Trophoblast cell (in vitro differentiated cells and primary cell): ENCODE measurements at regions not wholly inside any gene's neighbourhood (a gene's known extent, or its start where the extent isn't known, plus 50 kb on each side); places are given as distances from the start of the nearest gene placed in this dataset.

ENCODE experiments used
- DNase-seq, 2 donors: peaks; one replicate each; pipeline ENCODE4 v3.0.0-alpha.2; 2016
- H2AFZ ChIP-seq: 2 replicates; pipeline ENCODE4 v1.6.1; 2013; ENCODE audit warnings: low read length, moderate library complexity, mild to moderate bottlenecking; ENCODE audit not compliant: insufficient read depth, poor library complexity
- H2AK5ac ChIP-seq: 2 replicates; pipeline ENCODE4 v1.6.1; 2013; ENCODE audit warnings: mild to moderate bottlenecking, low read length
- H2BK120ac ChIP-seq: 2 replicates; pipeline ENCODE4 v1.6.1; 2013; ENCODE audit warnings: low read length, mild to moderate bottlenecking, moderate library complexity; ENCODE audit not compliant: insufficient read depth, poor library complexity
- H2BK12ac ChIP-seq: 2 replicates; pipeline ENCODE4 v1.6.1; 2013; ENCODE audit warnings: mild to moderate bottlenecking, low read length, moderate library complexity
- H2BK5ac ChIP-seq: 2 replicates; pipeline ENCODE4 v1.6.1; 2013; ENCODE audit warnings: low read length, low read depth, moderate library complexity, mild to moderate bottlenecking; ENCODE audit not compliant: poor library complexity
- H3K14ac ChIP-seq: 2 replicates; pipeline ENCODE4 v1.6.1; 2013; ENCODE audit warnings: mild to moderate bottlenecking, low read length
- H3K18ac ChIP-seq: 2 replicates; pipeline ENCODE4 v1.6.1; 2013; ENCODE audit warnings: mild to moderate bottlenecking, low read length
- H3K23ac ChIP-seq: 2 replicates; pipeline ENCODE4 v1.6.1; 2013; ENCODE audit warnings: low read length
- H3K27ac ChIP-seq: 2 replicates; pipeline ENCODE4 v1.5.1; 2013; ENCODE audit warnings: low read depth, mild to moderate bottlenecking, inconsistent platforms, low read length, moderate library complexity
- H3K27me3 ChIP-seq: 2 replicates; pipeline ENCODE4 v1.6.1; 2013; ENCODE audit warnings: inconsistent platforms, mild to moderate bottlenecking, low read length, moderate library complexity; ENCODE audit not compliant: insufficient read depth
- H3K36me3 ChIP-seq, 2 experiments: 1 replicate in 1 of 2; 2 replicates in 1 of 2; pipeline ENCODE4 v1.6.1; 2013; ENCODE audit warnings: low read length in 2 of 2, mild to moderate bottlenecking in 2 of 2, moderate library complexity in 1 of 2; ENCODE audit not compliant: insufficient read depth in 2 of 2, control insufficient read depth in 1 of 2
- H3K4ac ChIP-seq: 2 replicates; pipeline ENCODE4 v1.6.1; 2013; ENCODE audit warnings: low read depth, mild to moderate bottlenecking, low read length, moderate library complexity
- H3K4me1 ChIP-seq, 2 experiments: 1 replicate in 1 of 2; 2 replicates in 1 of 2; pipeline ENCODE4 v1.6.1; 2013; ENCODE audit warnings: low read length in 2 of 2, mild to moderate bottlenecking in 2 of 2, moderate library complexity in 1 of 2; ENCODE audit not compliant: insufficient read depth in 2 of 2, control insufficient read depth in 1 of 2
- H3K4me2 ChIP-seq: 2 replicates; pipeline ENCODE4 v1.6.1; 2013; ENCODE audit warnings: inconsistent platforms, mild to moderate bottlenecking, low read length, moderate library complexity
- H3K4me3 ChIP-seq: 2 replicates; pipeline ENCODE4 v1.5.1; 2013; ENCODE audit warnings: mild to moderate bottlenecking, low read depth, low read length, inconsistent platforms
- H3K79me1 ChIP-seq: one replicate; pipeline ENCODE4 v1.6.1; 2013; ENCODE audit warnings: low read length
- H3K79me2 ChIP-seq: 2 replicates; pipeline ENCODE4 v1.6.1; 2013; ENCODE audit warnings: low read length, mild to moderate bottlenecking; ENCODE audit not compliant: control insufficient read depth, insufficient read depth, poor library complexity
- H3K9ac ChIP-seq: 2 replicates; pipeline ENCODE4 v1.6.1; 2013; ENCODE audit warnings: mild to moderate bottlenecking, low read length
- H3K9me3 ChIP-seq: 2 replicates; pipeline ENCODE4 v1.6.1; 2013; ENCODE audit warnings: low read depth, mild to moderate bottlenecking, control low read depth, inconsistent platforms, low read length; ENCODE audit not compliant: insufficient read depth
- H4K12ac ChIP-seq: 2 replicates; pipeline ENCODE4 v1.6.1; 2013; ENCODE audit warnings: low read depth, mild to moderate bottlenecking, low read length, moderate library complexity
- H4K8ac ChIP-seq: 2 replicates; pipeline ENCODE4 v1.6.1; 2013; ENCODE audit warnings: low read depth, mild to moderate bottlenecking, low read length, moderate library complexity
- H4K91ac ChIP-seq: one replicate; pipeline ENCODE4 v1.6.1; 2013; ENCODE audit warnings: low read depth, mild to moderate bottlenecking, low read length, moderate library complexity
- WGBS: extraction: QIAGEN DNeasy Blood & Tissue Kit; methylation state at CpG from one replicate; pipeline ENCODE4 v1.1.7; 2013; ENCODE audit warnings: missing lambda C conversion rate; ENCODE audit not compliant: insufficient read length, insufficient coverage; ENCODE audit errors: extremely low coverage; 5-methylcytosine and 5-hydroxymethylcytosine counted together

- WGBS: no CpG with 5 or more reads among the region's 7 CpGs
- H3K9me3 ChIP-seq: no peaks in the 10 kb centered on the region
- no peak overlapping the region for H3K23ac ChIP-seq
- peaks cover 0 to under 1% of the 10 kb centered on the region in 2 experiments for H3K4me1 ChIP-seq
- H3K14ac ChIP-seq: no peak overlapping the region
- no peak overlapping the region for H2BK12ac ChIP-seq
- H4K8ac ChIP-seq: no peak overlapping the region
- H4K12ac ChIP-seq: no peak overlapping the region
- DNase-seq: no peak
- H3K4me2 ChIP-seq: no peak overlapping the region
- no peak overlapping the region for H3K18ac ChIP-seq
- H2AK5ac ChIP-seq: no peak overlapping the region
- no peaks in the 10 kb centered on the region for H3K79me1 ChIP-seq
- H3K4me3 ChIP-seq: no peak overlapping the region
- no peak overlapping the region for H3K4ac ChIP-seq
- no peak overlapping the region for H2BK120ac ChIP-seq
- no peak overlapping the region for H3K27ac ChIP-seq
- H3K9ac ChIP-seq: no peak overlapping the region
- H3K36me3 ChIP-seq: no peaks in the 10 kb centered on the region
- no peak overlapping the region for H2AFZ ChIP-seq
- H2BK5ac ChIP-seq: no peak overlapping the region
- H3K79me2 ChIP-seq: no peaks in the 10 kb centered on the region
- H4K91ac ChIP-seq: no peak overlapping the region
- H3K27me3 ChIP-seq: no peaks in the 10 kb centered on the region
Measured at GRCh38 chr22:26981111-26981510, 323.7 kb downstream of the MIAT start.

GRCh38 chr22:26981541-26981940 is 324.2 kb downstream of the MIAT start:
- no peak overlapping the region for H3K4me2 ChIP-seq
- no CpG with 5 or more reads among the region's 5 CpGs for WGBS
- H3K9ac ChIP-seq: no peak overlapping the region
- H3K23ac ChIP-seq: no peak overlapping the region
- H2AFZ ChIP-seq: no peak overlapping the region
- H3K36me3 ChIP-seq: no peaks in the 10 kb centered on the region
- H4K91ac ChIP-seq: no peak overlapping the region
- H3K14ac ChIP-seq: no peak overlapping the region
- no peak overlapping the region for H2BK5ac ChIP-seq
- no peaks in the 10 kb centered on the region for H3K79me2 ChIP-seq
- no peak overlapping the region for H3K4me3 ChIP-seq
- H4K12ac ChIP-seq: no peak overlapping the region
- H3K9me3 ChIP-seq: no peaks in the 10 kb centered on the region
- no peak overlapping the region for H3K27ac ChIP-seq
- no peak overlapping the region for H2BK120ac ChIP-seq
- no peak overlapping the region for H2BK12ac ChIP-seq
- H4K8ac ChIP-seq: no peak overlapping the region
- H3K27me3 ChIP-seq: no peaks in the 10 kb centered on the region
- no peak overlapping the region for H3K18ac ChIP-seq
- H2AK5ac ChIP-seq: no peak overlapping the region
- DNase-seq: no peak
- no peaks in the 10 kb centered on the region for H3K79me1 ChIP-seq
- no peak overlapping the region for H3K4ac ChIP-seq
- peaks cover 0 to 2% of the 10 kb centered on the region in 2 experiments for H3K4me1 ChIP-seq

- no peak overlapping the region for H3K14ac ChIP-seq
- no peak overlapping the region for H4K91ac ChIP-seq
- no peak overlapping the region for H3K4ac ChIP-seq
- DNase-seq: no peak
- H2BK5ac ChIP-seq: no peak overlapping the region
- H3K4me1 ChIP-seq: peaks cover 0 to 3% of the 10 kb centered on the region in 2 experiments
- no peak overlapping the region for H2BK120ac ChIP-seq
- no peak overlapping the region for H3K4me3 ChIP-seq
- H4K12ac ChIP-seq: no peak overlapping the region
- no peak overlapping the region for H3K23ac ChIP-seq
- no peak overlapping the region for H3K27ac ChIP-seq
- no peak overlapping the region for H3K18ac ChIP-seq
- no CpG with 5 or more reads among the region's 1 CpG for WGBS
- H3K36me3 ChIP-seq: no peaks in the 10 kb centered on the region
- no peak overlapping the region for H2BK12ac ChIP-seq
- no peak overlapping the region for H2AFZ ChIP-seq
- no peak overlapping the region for H3K4me2 ChIP-seq
- H3K79me2 ChIP-seq: no peaks in the 10 kb centered on the region
- no peaks in the 10 kb centered on the region for H3K79me1 ChIP-seq
- H4K8ac ChIP-seq: no peak overlapping the region
- no peaks in the 10 kb centered on the region for H3K27me3 ChIP-seq
- no peak overlapping the region for H3K9ac ChIP-seq
- H3K9me3 ChIP-seq: no peaks in the 10 kb centered on the region
- H2AK5ac ChIP-seq: no peak overlapping the region
Measured at GRCh38 chr22:26983311-26983710, 325.9 kb downstream of the MIAT start.

GRCh38 chr22:26985206-26985605 is 327.8 kb downstream of the MIAT start:
- no peaks in the 10 kb centered on the region for H3K79me1 ChIP-seq
- H2BK5ac ChIP-seq: no peak overlapping the region
- no peak overlapping the region for H3K23ac ChIP-seq
- H3K4me2 ChIP-seq: no peak overlapping the region
- no peaks in the 10 kb centered on the region for H3K27me3 ChIP-seq
- no peak overlapping the region for H2BK12ac ChIP-seq
- no CpG with 5 or more reads among the region's 2 CpGs for WGBS
- H3K9ac ChIP-seq: no peak overlapping the region
- H2AK5ac ChIP-seq: no peak overlapping the region
- no peak overlapping the region for H3K14ac ChIP-seq
- H3K27ac ChIP-seq: no peak overlapping the region
- H3K36me3 ChIP-seq: no peaks in the 10 kb centered on the region
- no peaks in the 10 kb centered on the region for H3K79me2 ChIP-seq
- H3K18ac ChIP-seq: no peak overlapping the region
- H3K4me3 ChIP-seq: no peak overlapping the region
- H4K8ac ChIP-seq: no peak overlapping the region
- no peak overlapping the region for H2AFZ ChIP-seq
- no peaks in the 10 kb centered on the region for H3K9me3 ChIP-seq
- H4K12ac ChIP-seq: no peak overlapping the region
- DNase-seq: no peak
- no peak overlapping the region for H4K91ac ChIP-seq
- H2BK120ac ChIP-seq: no peak overlapping the region
- peaks cover 0 to 3% of the 10 kb centered on the region in 2 experiments for H3K4me1 ChIP-seq
- H3K4ac ChIP-seq: no peak overlapping the region
